RWPE2 (cell line): ENCODE measurements at regions not wholly inside any gene's neighbourhood (a gene's known extent, or its start where the extent isn't known, plus 50 kb on each side); places are given as distances from the start of the nearest gene placed in this dataset.
"Not testable (repeated sequence)": the region's sequence is repeated elsewhere in the genome, so short reads cannot be mapped to it uniquely, and the experiment has no call there.

Source experiments
- ATAC-seq: fragments of 200-7000 bp; cut with Tn5 transposase; 3 replicates; pipeline ENCODE4 v1.9.1; 2021; ENCODE audit warnings: low read depth
- DNase-seq: peaks from one replicate; pipeline ENCODE4 v3.0.0-alpha.2; 2020; ENCODE audit warnings: low spot score
- H3K27ac ChIP-seq: fragments of 450-650 bp; 2 replicates; pipeline ENCODE4 v1.5.1; 2017; ENCODE audit warnings: mild to moderate bottlenecking; ENCODE audit not compliant: poor library complexity, severe bottlenecking
- H3K27me3 ChIP-seq: fragments of 250-450 bp; sonication (Bioruptor Pico); 2 replicates; pipeline ENCODE4 v1.5.1; 2021; ENCODE audit warnings: mild to moderate bottlenecking, moderate library complexity; ENCODE audit not compliant: insufficient read depth, poor library complexity, severe bottlenecking
- H3K36me3 ChIP-seq: fragments of 250-450 bp; sonication (Bioruptor Pico); 2 replicates; pipeline ENCODE4 v1.5.1; 2020; ENCODE audit warnings: low read depth, mild to moderate bottlenecking, moderate library complexity
- H3K4me1 ChIP-seq: fragments of 250-450 bp; sonication (Bioruptor Pico); 2 replicates; pipeline ENCODE4 v1.5.1; 2021; ENCODE audit warnings: mild to moderate bottlenecking, moderate library complexity; ENCODE audit not compliant: insufficient read depth, poor library complexity, severe bottlenecking
- H3K4me3 ChIP-seq: fragments of 250-450 bp; sonication (Bioruptor Pico); 2 replicates; pipeline ENCODE4 v1.5.1; 2021; ENCODE audit warnings: mild to moderate bottlenecking, moderate library complexity; ENCODE audit not compliant: severe bottlenecking
- H3K9me3 ChIP-seq: fragments of 250-450 bp; sonication (Bioruptor Pico); 2 replicates; pipeline ENCODE4 v1.5.1; 2021; ENCODE audit warnings: mild to moderate bottlenecking, moderate library complexity; ENCODE audit not compliant: severe bottlenecking
- CTCF ChIP-seq: fragments of 450-650 bp; IDR thresholded peaks from one replicate; pipeline ENCODE4 v1.5.1; 2017; ENCODE audit warnings: mild to moderate bottlenecking, moderate library complexity; ENCODE audit not compliant: poor library complexity, severe bottlenecking

GRCh38 chr5:102590467-102590866 is 91.7 kb upstream of the SLCO6A1 start:
- H3K4me1 ChIP-seq: no peaks in the 10 kb centered on the region
- H3K9me3 ChIP-seq: no peaks in the 10 kb centered on the region
- H3K4me3 ChIP-seq: no peak overlapping the region
- no peak for ATAC-seq
- no peaks in the 10 kb centered on the region for H3K27me3 ChIP-seq
- no peak overlapping the region for H3K27ac ChIP-seq
- TF ChIP-seq CTCF: no peak
- no peak for DNase-seq
- no peaks in the 10 kb centered on the region for H3K36me3 ChIP-seq

GRCh38 chr5:102591650-102592049 is 92.8 kb upstream of the SLCO6A1 start:
- Histone ChIP-seq H3K36me3 (no peaks in the 10 kb centered on the region), H3K4me1 (no peaks in the 10 kb centered on the region), H3K9me3 (no peaks in the 10 kb centered on the region), H3K4me3 (no peak overlapping the region), H3K27ac (no peak overlapping the region), H3K27me3 (no peaks in the 10 kb centered on the region)
- no peak for DNase-seq
- ATAC-seq: no peak; the same call in 2 of the 3 replicates
- TF ChIP-seq CTCF: no peak

- H3K27me3 ChIP-seq, H3K9me3 ChIP-seq, H3K4me3 ChIP-seq, H3K4me1 ChIP-seq, ATAC-seq, H3K36me3 ChIP-seq, H3K27ac ChIP-seq, DNase-seq: not testable (repeated sequence)
Measured at GRCh38 chr5:102592586-102592985, 93.8 kb upstream of the SLCO6A1 start.

- H3K27me3 ChIP-seq: no peaks in the 10 kb centered on the region
- ATAC-seq: no peak
Measured at GRCh38 chr5:102594192-102594591, 95.4 kb upstream of the SLCO6A1 start.

GRCh38 chr5:102595332-102595731 is 96.5 kb upstream of the SLCO6A1 start:
- Histone ChIP-seq H3K4me1 (no peaks in the 10 kb centered on the region), H3K9me3 (no peaks in the 10 kb centered on the region), H3K36me3 (no peaks in the 10 kb centered on the region), H3K27ac (no peak overlapping the region), H3K27me3 (no peaks in the 10 kb centered on the region), H3K4me3 (no peak overlapping the region)
- no peak for DNase-seq
- ATAC-seq: no peak
- no peak for TF ChIP-seq CTCF

More at GRCh38 chr5:102594192-102594591, 95.4 kb upstream of the SLCO6A1 start:
- Histone ChIP-seq H3K4me1 (no peaks in the 10 kb centered on the region), H3K27ac (no peak overlapping the region), H3K36me3 (no peaks in the 10 kb centered on the region), H3K9me3 (no peaks in the 10 kb centered on the region), H3K4me3 (no peak overlapping the region)
- DNase-seq: no peak
- no peak for TF ChIP-seq CTCF
